K562 (cell line): ENCODE measurements at regions not wholly inside any gene's neighbourhood (a gene's known extent, or its start where the extent isn't known, plus 50 kb on each side); places are given as distances from the start of the nearest gene placed in this dataset.

ENCODE experiments used
- ATAC-seq: fragments of 200-7000 bp; cut with Tn5 transposase; 3 replicates; pipeline ENCODE4 v1.9.1; 2020; ENCODE audit warnings: moderate library complexity
- BruUV-seq: library from RNA; stranded (reverse); fragments of 400-500 nt; replicated peaks from 2 replicates; lab custom pipeline; 2021; lab: Mats Ljungman, UMichigan
- CTCF ChIA-PET: fragments of 300-600 bp; formaldehyde crosslinking; extraction: SDS; loops from one replicate; lab custom pipeline; 2021; ENCODE audit warnings: low intra/inter-chr PET ratio; lab: Yijun Ruan, JAX
- POLR2A ChIA-PET: fragments of 300-600, 350-650 bp; sonication (Branson Sonifier 250); formaldehyde crosslinking; extraction: SDS; loops from one replicate; lab custom pipeline; 2021; ENCODE audit warnings: antibody characterized with exemption, inconsistent platforms; lab: Yijun Ruan, JAX
- DNase-seq, 4 experiments: peaks; one replicate each; pipeline versions ENCODE4 v3.0.0 to v3.0.0-alpha.2; 2011 to 2018; ENCODE audit warnings: low spot score in 3 of 4, mixed read lengths in 3 of 4; ENCODE audit errors: extremely low read depth in 1 of 4
- FAIRE-seq: peaks from 2 replicates; lab custom pipeline; 2011; peaks lifted over from hg19 to GRCh38; lab: Jason Lieb, UNC
- H2AFZ ChIP-seq: 2 replicates; pipeline ENCODE4 v1.6.0; 2011; ENCODE audit warnings: low read depth, low read length, control low read depth, inconsistent platforms
- H3K27ac ChIP-seq: fragments of 200-600 bp; 3 replicates; pipeline ENCODE4 v1.8.0; 2011; ENCODE audit warnings: low read depth, mild to moderate bottlenecking, control low read depth, inconsistent platforms, low read length, moderate library complexity, mixed read lengths; ENCODE audit errors: extremely low read depth
- H3K27me3 ChIP-seq, 2 experiments: fragments of 300-600 bp in 1 of 2; 2 replicates in 1 of 2; 3 replicates in 1 of 2; pipeline versions ENCODE4 v1.6.0 to v1.8.0; 2011; ENCODE audit warnings: inconsistent platforms in 2 of 2, low read length in 2 of 2, mild to moderate bottlenecking in 1 of 2, mixed read lengths in 1 of 2, moderate library complexity in 1 of 2; ENCODE audit not compliant: control insufficient read depth in 2 of 2, insufficient read depth in 2 of 2
- H3K36me3 ChIP-seq: fragments of 300-600 bp; 3 replicates; pipeline ENCODE4 v1.8.0; 2011; ENCODE audit warnings: mild to moderate bottlenecking, low read length, inconsistent platforms; ENCODE audit not compliant: control insufficient read depth, insufficient read depth
- H3K4me1 ChIP-seq, 2 experiments: fragments of 200-600 bp in 1 of 2; replicated peaks in 1 of 2; 2 replicates in 1 of 2; 3 replicates in 1 of 2; pipeline versions ENCODE4 v1.5.1 to v1.8.0; 2011; ENCODE audit warnings: inconsistent platforms in 2 of 2, low read length in 2 of 2, mild to moderate bottlenecking in 1 of 2, mixed read lengths in 1 of 2, moderate library complexity in 1 of 2; ENCODE audit not compliant: control insufficient read depth in 2 of 2, insufficient read depth in 2 of 2
- H3K4me2 ChIP-seq: 2 replicates; pipeline ENCODE4 v1.6.1; 2011; ENCODE audit warnings: low read length, control low read depth, inconsistent platforms, mixed read lengths; ENCODE audit not compliant: insufficient read depth
- H3K4me3 ChIP-seq: fragments of 200-600 bp; sonication (generic), shearing (Covaris generic); 2 replicates; pipeline ENCODE4 v1.5.1; 2016; ENCODE audit warnings: control low read depth, inconsistent platforms
- H3K79me2 ChIP-seq: fragments of 200-600 bp; 3 replicates; pipeline ENCODE4 v1.8.0; 2011; ENCODE audit warnings: low read length, inconsistent platforms; ENCODE audit not compliant: control insufficient read depth, insufficient read depth
- H3K9ac ChIP-seq, 2 experiments: 2 replicates each; pipeline versions ENCODE4 v1.6.0 to v1.6.1; 2011; ENCODE audit warnings: low read depth in 2 of 2, low read length in 2 of 2, control low read depth in 1 of 2, inconsistent platforms in 1 of 2, mild to moderate bottlenecking in 1 of 2, mixed read lengths in 1 of 2; ENCODE audit not compliant: insufficient read depth in 1 of 2
- H3K9me1 ChIP-seq: one replicate; pipeline ENCODE4 v1.6.0; 2011; ENCODE audit warnings: inconsistent platforms, mild to moderate bottlenecking, low read length, moderate library complexity; ENCODE audit not compliant: control insufficient read depth, insufficient read depth
- H3K9me3 ChIP-seq: replicated peaks from 2 replicates; pipeline ENCODE4 v1.5.1; 2011; ENCODE audit warnings: low read depth, low read length, inconsistent platforms; ENCODE audit not compliant: control insufficient read depth, insufficient read depth
- H4K20me1 ChIP-seq: replicated peaks from 2 replicates; pipeline ENCODE4 v1.6.1; 2011; ENCODE audit warnings: low read length, inconsistent platforms, mixed read lengths; ENCODE audit not compliant: control insufficient read depth, insufficient read depth
- IRF2 ChIP-seq: sonication (generic); formaldehyde crosslinking; IDR thresholded peaks from 2 replicates; pipeline ENCODE4 v1.8.1; 2022; ENCODE audit warnings: mild to moderate bottlenecking, missing genetic modification reagents
- MXD1 ChIP-seq: fragments of 250-450 bp; sonication (Bioruptor Pico); IDR thresholded peaks from 2 replicates; pipeline ENCODE4 v1.8.0; 2021; ENCODE audit warnings: borderline replicate concordance, mild to moderate bottlenecking, moderate library complexity; ENCODE audit not compliant: poor library complexity, severe bottlenecking
- NFXL1 ChIP-seq: fragments of 450-650 bp; formaldehyde crosslinking; IDR thresholded peaks from 2 replicates; pipeline ENCODE4 v1.4.0; 2021; ENCODE audit warnings: mild to moderate bottlenecking
- ZBTB9 ChIP-seq: fragments of 450-650 bp; formaldehyde crosslinking; IDR thresholded peaks from 2 replicates; pipeline ENCODE4 v1.4.0; 2020; ENCODE audit warnings: mild to moderate bottlenecking, moderate library complexity
- ZNF511 ChIP-seq: sonication (generic); formaldehyde crosslinking; IDR thresholded peaks from 2 replicates; pipeline ENCODE4 v1.8.0; 2022; ENCODE audit warnings: mild to moderate bottlenecking, missing genetic modification reagents
- WGBS: fragments of 100-300 bp; shearing (Covaris generic); methylation state at CpG from one replicate; pipeline ENCODE4 v1.1.6; 2016; ENCODE audit warnings: low coverage, mixed read lengths; ENCODE audit not compliant: insufficient coverage; ENCODE audit errors: missing lambda C conversion rate; 5-methylcytosine and 5-hydroxymethylcytosine counted together
- in situ Hi-C: fragments of 300-500 bp; cut with MboI; formaldehyde crosslinking; loops from 4 replicates; pipeline ENCODE4 v1.15.0; 2018; ENCODE audit warnings: inconsistent platforms, mixed read lengths
- intact Hi-C: fragments of 100-400 bp; cut with micrococcal nuclease; formaldehyde crosslinking; loops from 2 replicates; pipeline ENCODE4 v1.14.2; 2022

- intact Hi-C loops = no loop called here
- in situ Hi-C loops = no loop called here
- no peak for TF ChIP-seq NFXL1 (CRISPR knock-in tag)
- no peak for TF ChIP-seq ZNF511 (CRISPR knock-in tag)
- no peak for TF ChIP-seq ZBTB9 (CRISPR knock-in tag)
- no peak for TF ChIP-seq MXD1
- TF ChIP-seq IRF2 (CRISPR knock-in tag) = no peak
Measured at GRCh38 chr12:93039930-93040329, 110.8 kb upstream of the EEA1 start.

More at GRCh38 chr12:93039930-93040329, 110.8 kb upstream of the EEA1 start:
- FAIRE-seq = no peak
- H3K36me3 ChIP-seq = no peaks in the 10 kb centered on the region
- ATAC-seq = no peak
- no peak for DNase-seq
- POLR2A ChIA-PET = no interaction called here
- no peaks in the 10 kb centered on the region for H3K27me3 ChIP-seq
- H3K27ac ChIP-seq = no peak overlapping the region
- peaks cover 0 to 19% of the 10 kb centered on the region in 2 experiments; a peak in 4 of 5 replicates for H3K4me1 ChIP-seq
- no peaks in the 10 kb centered on the region for H3K9me1 ChIP-seq
- no peaks in the 10 kb centered on the region for H3K79me2 ChIP-seq
- no TSS peak for BruUV-seq
- WGBS = 32% methylated on average over 4 of the region's 4 CpGs
- no peaks in the 10 kb centered on the region for H4K20me1 ChIP-seq
- H3K4me2 ChIP-seq = no peak overlapping the region
- CTCF ChIA-PET = no interaction called here
- no peaks in the 10 kb centered on the region; the same call in 1 of the 2 replicates for H3K9me3 ChIP-seq
- H3K9ac ChIP-seq = no peak overlapping the region
- no peak overlapping the region for H2AFZ ChIP-seq
- H3K4me3 ChIP-seq = no peak overlapping the region
